HG03066 (cell line): ENCODE measurements at regions not wholly inside any gene's neighbourhood (a gene's known extent, or its start where the extent isn't known, plus 50 kb on each side); places are given as distances from the start of the nearest gene placed in this dataset.
A peak's percentile ranks its signal among the peaks of the same experiment; 100 is the strongest.

Source experiments
- ATAC-seq: cut with Tn5 transposase; IDR thresholded peaks from one replicate; pipeline ENCODE4 v1.9.1; 2021; ENCODE audit warnings: low read depth; ENCODE audit not compliant: unreplicated experiment

DNA sequence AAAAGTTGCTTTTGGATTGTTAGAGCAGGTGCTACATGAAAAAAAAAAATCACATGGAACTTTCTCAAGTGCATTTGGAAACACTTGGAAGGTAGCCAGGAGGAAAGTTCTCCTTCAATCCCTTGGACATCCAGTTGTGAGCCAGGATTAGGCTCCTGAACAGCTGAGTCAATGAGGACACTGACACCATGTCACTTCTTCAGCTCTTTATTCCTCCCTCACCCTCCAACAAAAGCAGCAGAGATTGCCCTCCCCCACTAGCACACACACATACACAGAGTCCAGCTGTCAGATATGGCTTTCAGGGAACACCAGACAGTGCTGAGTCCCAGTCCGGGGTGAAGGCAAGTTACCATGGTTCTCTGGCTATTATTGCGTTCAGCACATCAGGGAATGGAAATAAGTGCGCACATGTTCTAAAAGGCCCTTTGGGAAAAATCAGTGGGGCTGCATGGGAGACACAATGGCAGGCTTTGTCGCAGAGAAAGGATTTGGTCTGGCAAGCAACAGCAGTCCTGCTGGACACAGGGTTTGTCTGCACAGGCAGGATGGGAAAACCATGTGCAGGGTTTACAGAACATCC lies 124.7 kb upstream of the MARCKS start:
- ATAC-seq = no peak

DNA sequence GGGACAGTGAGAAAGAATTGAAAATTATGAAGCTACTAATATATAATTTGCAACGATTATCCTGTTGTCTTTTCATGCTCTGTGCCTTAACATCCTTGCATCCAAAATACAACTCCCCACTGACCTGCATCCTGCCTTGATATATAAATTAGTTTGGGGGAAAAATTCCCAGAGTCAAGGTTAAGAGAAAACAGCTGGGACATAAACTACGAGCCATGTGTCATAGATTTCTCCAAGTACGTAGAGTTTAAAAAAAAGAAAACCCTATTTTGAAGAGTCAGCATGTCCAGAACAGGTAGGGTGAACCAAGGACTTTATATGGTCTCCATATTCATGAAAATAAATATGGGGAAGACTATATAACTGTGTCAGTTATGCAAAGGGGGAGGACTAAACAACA lies 123.8 kb upstream of the MARCKS start:
- no peak for ATAC-seq

DNA sequence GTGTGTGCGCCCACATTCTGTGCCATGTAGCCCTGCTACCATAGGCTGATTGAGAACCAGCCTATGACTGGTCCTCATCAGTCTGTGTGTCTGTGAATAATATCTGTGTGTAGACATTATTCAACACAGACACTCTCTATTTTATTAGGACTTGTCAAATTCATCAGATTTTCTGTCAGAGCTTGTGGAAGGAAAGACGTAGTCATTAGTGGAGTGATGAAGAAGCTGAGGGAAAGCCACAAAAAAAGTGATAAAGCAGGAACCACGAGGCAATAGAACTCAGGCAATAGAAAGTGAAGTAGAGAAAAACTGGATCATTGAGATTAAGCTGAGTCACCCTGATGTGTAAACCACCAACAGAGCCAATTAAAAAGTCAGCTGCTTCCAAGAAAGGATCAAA lies 122.2 kb upstream of the MARCKS start:
- ATAC-seq = no peak

- ATAC-seq = no peak
Measured at GRCh38 chr6:113735491-113735890, 121.7 kb upstream of the MARCKS start.

DNA sequence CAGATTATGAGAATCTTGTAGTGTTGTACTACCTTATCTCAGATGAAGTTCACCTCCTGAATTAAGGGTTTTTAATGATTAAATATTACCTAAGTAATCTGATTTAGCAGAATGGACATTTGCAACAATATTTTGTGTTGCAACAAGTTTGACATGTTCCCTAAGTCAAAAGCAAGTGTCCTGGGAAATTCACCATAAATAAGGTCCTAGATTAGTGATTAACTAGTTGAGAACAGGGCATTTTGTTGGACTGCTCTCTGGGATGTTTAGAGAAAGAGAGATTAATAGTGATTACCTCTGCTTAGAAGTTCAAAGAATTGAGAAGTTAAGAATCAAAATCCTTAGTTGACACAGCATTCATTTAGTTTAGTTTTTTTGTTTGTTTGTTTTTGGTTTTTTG lies 120.2 kb upstream of the MARCKS start:
- no peak for ATAC-seq

- no peak for ATAC-seq
Measured at GRCh38 chr6:113739041-113739655, 118.0 kb upstream of the MARCKS start.

- ATAC-seq = no peak
Measured at GRCh38 chr6:113741651-113742050, 115.5 kb upstream of the MARCKS start.

DNA sequence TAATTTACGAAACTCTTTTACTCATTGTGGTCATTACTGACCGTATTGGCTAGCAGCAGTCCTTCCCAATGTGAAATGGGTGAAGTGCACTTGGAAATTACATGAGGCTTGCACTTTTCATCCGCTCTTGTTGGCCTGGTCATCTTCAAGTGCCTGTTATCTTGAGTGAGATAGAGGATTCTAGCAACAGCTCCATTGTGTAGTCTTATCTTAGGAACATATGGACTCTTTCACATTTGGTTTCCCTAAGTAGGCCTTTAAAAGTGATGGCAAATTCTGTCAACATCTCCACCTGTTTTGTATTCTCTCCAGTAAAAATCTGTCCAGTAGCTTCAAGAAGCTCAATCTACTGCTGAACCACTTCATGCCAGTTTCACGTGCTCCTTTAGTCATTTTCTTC lies 114.8 kb upstream of the MARCKS start:
- ATAC-seq = no peak

DNA sequence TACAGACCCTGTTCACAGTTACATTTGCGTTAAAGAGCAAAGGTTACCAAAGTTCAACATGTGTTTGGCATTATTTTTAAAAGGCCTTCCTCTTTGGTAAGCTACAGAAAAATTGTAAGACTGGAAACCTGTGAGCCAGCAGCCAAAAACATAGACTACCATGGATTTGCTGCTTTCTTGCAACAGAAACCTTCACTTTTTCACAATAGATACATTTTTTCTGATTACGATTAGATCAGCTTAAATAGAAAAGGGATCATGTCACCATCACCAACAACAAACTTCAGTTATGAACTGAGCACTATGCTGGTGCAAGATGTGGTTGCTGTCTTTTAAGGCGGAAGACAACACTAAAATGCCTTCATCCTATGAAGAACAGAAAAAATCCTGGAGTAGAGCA lies 112.3 kb upstream of the MARCKS start:
- no peak for ATAC-seq

DNA sequence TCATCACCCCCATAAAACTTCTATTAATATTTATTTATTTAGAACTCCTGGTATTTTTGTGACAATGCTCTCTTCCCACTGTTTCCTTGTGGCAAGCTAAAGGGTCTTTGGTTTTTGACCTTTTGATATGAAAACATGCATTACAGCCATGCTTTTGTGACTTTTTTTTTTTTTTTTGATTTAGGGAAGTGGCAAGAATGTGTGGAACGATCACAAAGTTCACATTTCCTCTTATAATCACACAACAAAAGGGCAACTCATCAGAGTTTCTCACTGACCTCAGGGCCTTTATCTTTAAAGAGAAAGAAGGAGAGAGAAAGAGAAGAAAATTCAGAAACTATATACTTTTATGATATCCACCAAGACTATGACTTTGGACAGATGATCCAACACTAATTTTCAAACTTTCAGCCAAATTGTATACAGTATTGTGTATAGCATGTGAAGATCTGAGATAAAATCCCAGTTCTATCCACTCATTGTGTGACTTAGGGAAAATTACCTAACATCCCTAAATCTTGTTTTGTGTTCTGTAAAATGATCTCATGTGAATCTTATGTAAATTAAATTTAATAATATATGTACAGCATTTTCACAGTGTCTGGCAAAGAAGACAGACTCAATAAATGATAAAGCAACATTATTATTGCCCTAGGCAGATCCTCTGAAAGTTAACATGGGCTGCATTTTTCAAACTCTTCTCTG lies 106.8 kb upstream of the MARCKS start:
- ATAC-seq = no peak

- ATAC-seq = no peak
Measured at GRCh38 chr6:113754291-113754690, 102.9 kb upstream of the MARCKS start.

GRCh38 chr6:113755449-113756289 lies 101.5 kb upstream of the MARCKS start:
- peak; percentile 87 for ATAC-seq

DNA sequence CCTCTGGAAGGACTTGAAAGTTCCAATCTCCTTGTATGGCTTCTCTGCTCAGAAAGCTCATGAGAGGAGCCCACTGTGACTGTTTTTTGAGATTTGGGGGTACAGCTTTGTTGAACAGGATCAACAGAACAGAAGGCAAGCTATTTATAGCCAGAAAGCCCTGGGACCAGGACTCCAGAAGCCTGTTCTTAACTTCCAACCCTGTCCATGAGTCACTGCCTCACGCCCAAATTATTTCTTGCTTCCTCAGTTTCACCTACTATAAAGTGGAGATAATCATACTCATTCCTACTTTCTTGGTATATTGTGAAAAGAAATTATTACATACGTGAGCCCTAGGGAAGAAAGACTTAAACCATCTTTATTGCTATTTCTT lies 100.9 kb upstream of the MARCKS start:
- ATAC-seq = no peak

- no peak for ATAC-seq
Measured at GRCh38 chr6:113758214-113758613, 98.9 kb upstream of the MARCKS start.

GRCh38 chr6:113758826-113759574 lies 98.1 kb upstream of the MARCKS start:
- ATAC-seq = no peak

DNA sequence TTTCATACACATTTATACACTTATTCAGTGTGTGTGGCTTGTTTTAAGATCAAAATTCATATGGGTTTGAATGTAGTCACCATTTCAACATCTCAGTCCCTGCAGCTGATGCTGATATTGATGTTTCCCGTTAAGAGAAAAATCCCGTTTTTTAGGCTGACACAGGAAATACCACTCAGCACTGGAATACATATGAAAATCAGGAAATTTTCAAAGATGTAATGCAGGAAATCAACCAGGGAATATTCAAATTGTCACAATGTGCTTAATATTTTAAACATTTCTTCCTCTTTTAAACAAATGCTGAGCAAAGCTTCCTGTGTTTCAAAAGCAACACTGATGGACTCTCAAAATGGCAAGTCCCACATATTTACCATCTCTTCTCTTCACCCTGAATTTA lies 94.5 kb upstream of the MARCKS start:
- no peak for ATAC-seq

DNA sequence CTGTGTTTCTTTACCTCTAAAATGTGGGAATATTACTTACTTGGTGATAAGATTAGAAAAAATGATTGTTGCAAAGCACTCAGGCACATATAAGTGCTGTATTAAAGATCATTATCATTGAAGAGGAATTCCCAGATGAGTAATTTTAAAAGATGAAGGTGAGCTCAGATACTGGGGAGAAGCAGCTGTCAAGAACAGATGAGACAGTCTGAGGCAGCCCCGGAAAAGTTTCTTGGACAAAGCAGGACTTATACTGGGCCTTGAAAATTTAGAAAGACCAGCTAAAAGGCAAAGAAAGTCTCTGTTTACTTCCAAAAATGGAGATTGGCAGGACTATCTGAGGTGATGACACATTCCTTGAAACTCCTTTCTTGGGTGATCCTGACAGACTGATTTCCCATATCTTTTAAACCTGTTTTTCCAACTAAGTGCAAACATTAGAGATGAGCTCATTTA lies 93.8 kb upstream of the MARCKS start:
- ATAC-seq = peak; percentile 5

GRCh38 chr6:113763876-113764275 lies 93.3 kb upstream of the MARCKS start:
- ATAC-seq = peak; percentile 51

DNA sequence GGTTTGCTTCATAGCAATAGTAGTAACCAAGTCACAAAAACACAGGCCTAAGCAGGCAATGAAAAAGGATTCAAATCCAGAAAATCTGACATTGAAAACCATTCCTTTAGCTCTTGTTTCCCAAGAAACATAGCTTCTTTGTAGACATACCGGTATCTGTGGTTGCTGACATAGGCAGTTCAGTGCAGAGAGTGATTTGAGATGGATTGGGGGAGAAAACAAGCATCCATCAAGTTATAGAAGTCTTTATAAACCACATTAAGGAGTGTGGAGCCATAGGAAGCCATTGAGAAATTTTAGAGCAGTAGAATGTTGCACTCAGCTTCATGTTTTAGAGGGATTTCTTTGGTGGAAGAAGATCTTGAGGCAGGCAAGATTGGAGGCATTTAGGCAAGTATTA lies 91.2 kb upstream of the MARCKS start:
- ATAC-seq = no peak

- no peak for ATAC-seq
Measured at GRCh38 chr6:113767985-113768384, 89.2 kb upstream of the MARCKS start.

DNA sequence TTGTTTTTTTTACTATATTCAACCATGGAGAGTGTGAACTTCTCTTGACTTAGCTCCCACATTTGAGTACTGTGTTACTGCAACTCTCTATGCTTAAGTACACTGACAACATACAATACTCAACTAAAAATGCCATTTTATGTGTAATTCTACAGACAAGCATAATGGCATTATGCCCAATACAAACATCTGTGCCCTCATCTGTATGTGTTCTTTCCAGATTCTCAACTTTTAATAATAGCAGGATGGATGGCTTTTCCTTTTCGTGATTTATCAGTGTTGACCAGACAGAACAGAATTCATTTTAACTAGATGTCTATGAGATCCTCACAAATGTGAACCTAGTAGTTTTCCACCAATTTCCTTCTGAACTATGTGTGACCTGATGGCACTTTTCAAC lies 84.2 kb upstream of the MARCKS start:
- no peak for ATAC-seq
